ENCODE measurements at regions not wholly inside any gene's neighbourhood (a gene's known extent, or its start where the extent isn't known, plus 50 kb on each side); places are given as distances from the start of the nearest gene placed in this dataset.

- no peak for TF ChIP-seq CTCF (conservative IDR thresholded peaks at IDR 0.05)
- H3K27ac Mint-ChIP-seq: no peak overlapping the region
Observed at GRCh38 chr4:59127743-59128142, 2017.6 kb upstream of the IGFBP7 start.

More at GRCh38 chr4:59127743-59128142, 2017.6 kb upstream of the IGFBP7 start:
- no peaks in the 10 kb centered on the region for H3K79me1 ChIP-seq (ENCODE audit: insufficient read depth, low read depth, low read length, poor library complexity, severe bottlenecking)
- no CpG with 5 or more reads among the region's 1 CpG for WGBS (ENCODE audit: extremely low coverage, insufficient read length, low lambda C conversion rate)
- no peaks in the 10 kb centered on the region for H3K9me3 ChIP-seq (ENCODE audit: control insufficient read depth, low read depth, low read length)
- H3K36me3 Mint-ChIP-seq (ENCODE audit: insufficient read depth in 1 of 3, low read depth in 3 of 3): no peaks in the 10 kb centered on the region
- no peak overlapping the region for H3T11ph ChIP-seq (ENCODE audit: low read length)
- H2BK5ac ChIP-seq (ENCODE audit: insufficient read length, low read length): no peak overlapping the region
- no peak overlapping the region for H3K4me2 ChIP-seq (ENCODE audit: insufficient read depth, insufficient read length, low read length)
- no peak overlapping the region for H2AFZ ChIP-seq (ENCODE audit: low read length)
- H3K4me1 Mint-ChIP-seq: peaks cover 3 to 5% of the 10 kb centered on the region in 2 experiments
- H3K4ac ChIP-seq (ENCODE audit: low read depth, low read length): no peak overlapping the region
- no peak overlapping the region for H3K14ac ChIP-seq (ENCODE audit: insufficient read depth, low read length)
- H3K9ac ChIP-seq (ENCODE audit: extremely low read depth, insufficient read length, low read length): no peak overlapping the region
- no peak overlapping the region for H3K18ac ChIP-seq (ENCODE audit: insufficient read length, low read depth, low read length)
- no peak overlapping the region for H2BK12ac ChIP-seq (ENCODE audit: insufficient read length, low read depth, low read length)
- no peak overlapping the region for H4K5ac ChIP-seq (ENCODE audit: insufficient read length, low read depth, low read length)
- no peak overlapping the region for H4K8ac ChIP-seq (replicated peaks; ENCODE audit: insufficient read length, low read depth, low read length)
- H2BK20ac ChIP-seq (ENCODE audit: low read depth, low read length, poor library complexity, severe bottlenecking): no peak overlapping the region
- H4K20me1 ChIP-seq (ENCODE audit: control insufficient read depth, insufficient read depth, insufficient read length): no peaks in the 10 kb centered on the region
- H2BK15ac ChIP-seq (ENCODE audit: low read depth, low read length): no peak overlapping the region
- H2AK5ac ChIP-seq (ENCODE audit: insufficient read length, low read length): no peak overlapping the region
- no peak for DNase-seq
- no peak overlapping the region for H4K91ac ChIP-seq (ENCODE audit: insufficient read length, low read depth, low read length)
- H3K27me3 Mint-ChIP-seq (ENCODE audit: low read depth): no peaks in the 10 kb centered on the region
- no peak overlapping the region for H3K23ac ChIP-seq (ENCODE audit: insufficient read length, low read depth, low read length)
- no peak overlapping the region for H3K27ac ChIP-seq (ENCODE audit: insufficient read length, low read depth, low read length)
- no peak overlapping the region for H3K56ac ChIP-seq (ENCODE audit: insufficient read length, low read depth, low read length)
- H3K9me3 Mint-ChIP-seq: no peaks in the 10 kb centered on the region; a peak in 1 of 5 replicates
- no peak overlapping the region for H2BK120ac ChIP-seq (ENCODE audit: low read depth, low read length, poor library complexity, severe bottlenecking)
- no peak overlapping the region for H3K4me3 Mint-ChIP-seq
- H3K79me2 ChIP-seq (ENCODE audit: insufficient read depth, low read length): no peaks in the 10 kb centered on the region
- H3K27me3 ChIP-seq (ENCODE audit: insufficient read depth, low read length): no peaks in the 10 kb centered on the region
- H3K23me2 ChIP-seq (ENCODE audit: insufficient read length, low read depth, low read length, poor library complexity, severe bottlenecking): no peaks in the 10 kb centered on the region
- H3K4me1 ChIP-seq (ENCODE audit: insufficient read depth, low read length): no peaks in the 10 kb centered on the region

All from H9 (cell line).